Heart right ventricle (tissue), 16 donors: ENCODE measurements at regions not wholly inside any gene's neighbourhood (a gene's known extent, or its start where the extent isn't known, plus 50 kb on each side); places are given as distances from the start of the nearest gene placed in this dataset.

Experiments used
- ATAC-seq, 8 donors: fragments of 200-7000 bp; cut with Tn5 transposase; one replicate each; pipeline ENCODE4 v1.9.1; 2020; ENCODE audit warnings: mild to moderate bottlenecking in 8 of 8, moderate library complexity in 8 of 8, moderate number of reproducible peaks in 1 of 8
- DNase-seq, 2 donors: peaks; one replicate each; pipeline ENCODE4 v3.0.0-alpha.2; 2020
- H3K27ac ChIP-seq, 10 donors: fragments of 200-600 bp; sonication (generic) in 2 of 10; one replicate each; pipeline versions ENCODE4 v1.5.0 to v1.8.0; 2020 to 2022; ENCODE audit warnings: mild to moderate bottlenecking in 3 of 10
- H3K27me3 ChIP-seq, 7 donors: fragments of 200-600 bp; one replicate each; pipeline ENCODE4 v1.8.0; 2021 to 2022; ENCODE audit warnings: mild to moderate bottlenecking in 2 of 7
- H3K36me3 ChIP-seq, 9 donors: fragments of 200-600 bp; sonication (generic) in 1 of 9; one replicate each; pipeline versions ENCODE4 v1.5.0 to v1.8.0; 2020 to 2022; ENCODE audit warnings: mild to moderate bottlenecking in 2 of 9
- H3K4me1 ChIP-seq, 9 donors: fragments of 200-600 bp; sonication (generic) in 1 of 9; one replicate each; pipeline versions ENCODE4 v1.5.0 to v1.8.0; 2020 to 2022; ENCODE audit warnings: mild to moderate bottlenecking in 4 of 9
- H3K4me3 ChIP-seq, 10 donors: fragments of 200-600 bp; sonication (generic) in 2 of 10; one replicate each; pipeline versions ENCODE4 v1.5.0 to v1.8.0; 2020 to 2022; ENCODE audit warnings: mild to moderate bottlenecking in 7 of 10, moderate library complexity in 2 of 10
- H3K9me3 ChIP-seq, 11 donors: fragments of 200-600 bp in 10 of 11; sonication (generic) in 2 of 11; one replicate each; pipeline versions ENCODE4 v1.5.0 to v1.8.0; 2013 to 2022; ENCODE audit warnings: mild to moderate bottlenecking in 2 of 11, control low read depth in 1 of 11, moderate library complexity in 1 of 11
- WGBS, 2 donors: extraction: QIAGEN DNeasy Blood & Tissue Kit; methylation state at CpG; one replicate each; pipeline ENCODE4 v1.1.7; 2013; ENCODE audit warnings: inconsistent platforms in 1 of 2; 5-methylcytosine and 5-hydroxymethylcytosine counted together
- intact Hi-C, 10 donors: fragments of 100-400 bp; cut with DNase I; formaldehyde crosslinking; loops; one replicate each; pipeline versions ENCODE4 v1.11.1 to v1.14.2; 2022
- TF ChIP-seq, protein P1 (sequence below), 9 donors: fragments of 200-600 bp; sonication (generic) in 2 of 9; IDR thresholded peaks; one replicate each; pipeline versions ENCODE4 v1.5.0 to v1.8.0; 2021 to 2022; ENCODE audit warnings: antibody characterized with exemption in 9 of 9, mild to moderate bottlenecking in 5 of 9, moderate library complexity in 1 of 9
- donor health status: Arrhythmogenic right ventricular cardiomyopathy.
- donor health status: ischemic (EF 13 %, LVEDD 7.1; RV severe dilation, severe dysfunction).
- donor health status: healthy with polysubstance abuse.
- donor health status: DM: no; HTN: yes; CAD: no.
- donor health status: DM: no; HTN: no; CAD: no.
- donor health status: ischemic (EF 25% LVEDD 6.9; RV normal size, moderate dysfunction).
- donor health status: ischemic (EF 25% LVEDD 5.7; RV mildly dilated, moderate dysfunction).
- donor health status: healthy.
- donor health status: DM: yes; HTN: yes; CAD: no.
- donor health status: Ischemic cardiomyopathy.
- donor health status: ischemic (EF 35%, LVEDD 5.7; RV mildly dilated, moderate dysfunction).
- donor health status: nonischemic (EF 11% LVEDD 7.7; RV severe dilation, severe dysfunction).
- donor health status: DM: yes; HTN: yes; CAD: no.
- donor health status: PGD.
- donor health status: ischemic (EF 29% LVEDD 5.4; RV normal size, mild dysfunction).
- donor health status: nonischemic (EF 23%, LVEDD 6.1; RV moderate dilation, normal function).

DNA sequence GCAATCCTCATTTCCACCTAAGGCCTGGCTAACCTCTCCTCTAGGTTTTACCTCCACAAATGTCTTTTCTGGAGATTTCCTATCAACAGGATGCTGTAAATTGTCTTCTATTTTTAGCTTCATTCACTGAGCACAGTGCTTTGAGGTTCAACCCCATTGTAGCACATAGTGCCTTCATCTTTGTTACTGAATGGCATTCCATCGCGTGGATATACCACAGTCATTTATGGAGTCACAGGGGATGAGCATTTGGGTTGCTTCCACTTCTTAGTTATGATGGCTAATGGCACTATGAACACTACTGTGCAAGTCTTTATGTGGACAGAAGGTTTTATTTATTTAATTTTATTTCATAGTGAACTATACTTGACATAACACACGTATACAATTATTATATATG lies 387.1 kb downstream of the SMOC2 start:
- intact Hi-C loops: no loop called here
- TF ChIP-seq, protein P1, sequence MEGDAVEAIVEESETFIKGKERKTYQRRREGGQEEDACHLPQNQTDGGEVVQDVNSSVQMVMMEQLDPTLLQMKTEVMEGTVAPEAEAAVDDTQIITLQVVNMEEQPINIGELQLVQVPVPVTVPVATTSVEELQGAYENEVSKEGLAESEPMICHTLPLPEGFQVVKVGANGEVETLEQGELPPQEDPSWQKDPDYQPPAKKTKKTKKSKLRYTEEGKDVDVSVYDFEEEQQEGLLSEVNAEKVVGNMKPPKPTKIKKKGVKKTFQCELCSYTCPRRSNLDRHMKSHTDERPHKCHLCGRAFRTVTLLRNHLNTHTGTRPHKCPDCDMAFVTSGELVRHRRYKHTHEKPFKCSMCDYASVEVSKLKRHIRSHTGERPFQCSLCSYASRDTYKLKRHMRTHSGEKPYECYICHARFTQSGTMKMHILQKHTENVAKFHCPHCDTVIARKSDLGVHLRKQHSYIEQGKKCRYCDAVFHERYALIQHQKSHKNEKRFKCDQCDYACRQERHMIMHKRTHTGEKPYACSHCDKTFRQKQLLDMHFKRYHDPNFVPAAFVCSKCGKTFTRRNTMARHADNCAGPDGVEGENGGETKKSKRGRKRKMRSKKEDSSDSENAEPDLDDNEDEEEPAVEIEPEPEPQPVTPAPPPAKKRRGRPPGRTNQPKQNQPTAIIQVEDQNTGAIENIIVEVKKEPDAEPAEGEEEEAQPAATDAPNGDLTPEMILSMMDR (IDR thresholded peaks at IDR 0.05): no peak
- no peak overlapping the region for H3K27ac ChIP-seq
- H3K4me1 ChIP-seq: peaks cover 0 to 3% (median 0%) of the 10 kb centered on the region in 9 donors
- H3K27me3 ChIP-seq: peaks cover 0 to 4% (median 0%) of the 10 kb centered on the region in 7 donors
- DNase-seq (no peak), ATAC-seq (no peak)
- no peaks in the 10 kb centered on the region for H3K9me3 ChIP-seq
- H3K4me3 ChIP-seq: no peak overlapping the region
- no peaks in the 10 kb centered on the region for H3K36me3 ChIP-seq
- WGBS, 2 donors: 83 to 96% methylated on average over 3 of the region's 3 CpGs

DNA sequence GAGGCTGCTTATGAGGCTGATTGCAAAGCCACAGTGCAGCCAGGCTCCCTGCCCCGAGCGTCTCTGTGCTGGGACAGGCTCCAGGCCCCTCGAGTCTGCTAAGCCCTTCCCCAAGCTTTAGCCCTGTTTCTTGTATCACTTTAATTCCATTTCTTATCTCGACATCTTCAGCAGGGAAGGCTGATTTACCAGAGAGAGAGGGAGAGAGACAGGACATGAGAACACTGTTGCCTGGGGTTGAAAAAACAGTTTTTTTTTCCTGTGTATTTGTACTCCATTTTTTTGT lies 386.5 kb downstream of the SMOC2 start:
- DNase-seq: no peak
- H3K36me3 ChIP-seq: no peaks in the 10 kb centered on the region
- H3K4me1 ChIP-seq: peaks cover 0 to 3% (median 0%) of the 10 kb centered on the region in 9 donors
- ATAC-seq: no peak
- no peak overlapping the region for H3K27ac ChIP-seq
- no peak overlapping the region for H3K4me3 ChIP-seq
- TF ChIP-seq, protein P1 (IDR thresholded peaks at IDR 0.05): no peak
- no peaks in the 10 kb centered on the region for H3K9me3 ChIP-seq
- WGBS, 2 donors: 31 to 45% methylated on average over 4 of the region's 4 CpGs
- intact Hi-C loops: no loop called here
- peaks cover 0 to 4% (median 0%) of the 10 kb centered on the region in 7 donors for H3K27me3 ChIP-seq

DNA sequence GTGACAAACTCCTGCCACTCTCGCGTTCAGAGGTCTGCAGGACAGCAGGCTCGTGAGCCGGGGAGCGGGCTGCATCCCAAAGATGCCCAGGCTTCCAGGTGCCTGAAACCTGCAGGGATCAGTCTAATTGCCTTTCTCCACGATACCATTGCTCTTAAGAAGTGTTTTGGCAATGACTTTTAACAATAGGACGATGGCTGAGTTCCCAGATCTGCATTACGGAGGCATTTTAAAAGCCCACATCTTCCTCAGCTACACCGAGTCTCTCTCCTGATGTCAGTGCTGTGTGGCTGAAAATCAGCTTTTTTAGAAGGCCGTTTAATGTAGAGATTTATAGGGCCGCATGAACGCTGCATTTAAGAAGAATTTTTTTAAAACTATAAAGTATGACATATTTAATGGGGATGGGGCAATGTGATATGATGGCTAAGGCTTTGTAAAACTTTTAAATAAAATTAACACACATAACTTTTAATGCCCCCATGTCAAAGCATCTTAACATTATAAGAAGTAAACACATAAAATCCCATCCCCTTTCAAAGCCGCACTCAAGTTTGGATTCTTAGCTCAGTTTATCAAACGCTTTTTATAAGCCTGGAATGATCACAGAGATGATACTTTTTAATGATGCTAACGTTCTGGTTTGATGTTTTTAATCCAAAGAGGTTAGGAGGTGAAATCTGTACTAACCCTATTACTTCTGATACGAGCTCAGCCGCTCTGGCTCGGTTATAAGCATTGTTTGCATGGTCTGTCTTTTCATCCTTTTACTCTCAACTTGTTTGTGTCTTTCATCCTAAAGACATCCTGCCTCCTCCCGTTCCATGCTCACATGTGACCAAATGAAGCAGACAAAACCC lies 386.0 kb downstream of the SMOC2 start:
- peaks cover 0 to 3% (median 0%) of the 10 kb centered on the region in 9 donors for H3K4me1 ChIP-seq
- DNase-seq (no peak), ATAC-seq (no peak)
- H3K36me3 ChIP-seq: no peaks in the 10 kb centered on the region
- peaks cover 0 to 4% (median 0%) of the 10 kb centered on the region in 7 donors for H3K27me3 ChIP-seq
- no peaks in the 10 kb centered on the region for H3K9me3 ChIP-seq
- intact Hi-C loops: no loop called here
- H3K27ac ChIP-seq: no peak overlapping the region
- 67 to 70% methylated on average over 19 of the region's 19 CpGs for WGBS, 2 donors
- H3K4me3 ChIP-seq: no peak overlapping the region
- TF ChIP-seq, protein P1 (IDR thresholded peaks at IDR 0.05): no peak

DNA sequence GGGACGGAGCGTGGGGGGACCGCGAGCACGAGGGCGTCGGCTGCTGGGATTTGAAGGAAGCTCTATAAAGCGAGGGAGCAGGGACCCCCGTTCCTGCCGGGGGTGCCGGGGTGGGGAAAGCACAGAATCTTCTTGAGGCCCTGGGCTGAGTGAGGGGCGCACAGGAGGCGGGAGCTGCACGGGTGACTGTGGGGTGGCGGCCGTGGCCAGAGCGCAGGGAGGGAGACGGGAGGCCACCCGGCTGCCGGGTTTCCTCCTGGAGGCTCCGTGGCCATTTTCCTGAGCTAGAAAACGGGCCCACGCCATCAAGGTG lies 385.1 kb downstream of the SMOC2 start:
- H3K4me3 ChIP-seq: no peak overlapping the region
- no peak overlapping the region for H3K27ac ChIP-seq
- H3K9me3 ChIP-seq: no peaks in the 10 kb centered on the region
- no peak for ATAC-seq
- H3K4me1 ChIP-seq: peaks cover 0 to 3% (median 0%) of the 10 kb centered on the region in 9 donors
- H3K36me3 ChIP-seq: no peaks in the 10 kb centered on the region
- H3K27me3 ChIP-seq: peaks cover 0 to 4% (median 0%) of the 10 kb centered on the region in 7 donors
- intact Hi-C loops: no loop called here
- WGBS, 2 donors: 95 to 96% methylated on average over 23 of the region's 23 CpGs
- TF ChIP-seq, protein P1 (IDR thresholded peaks at IDR 0.05): no peak
- DNase-seq: no peak
